Muscle layer of colon (tissue), 2 donors: ENCODE measurements at regions not wholly inside any gene's neighbourhood (a gene's known extent, or its start where the extent isn't known, plus 50 kb on each side); places are given as distances from the start of the nearest gene placed in this dataset.

Experiments
- H3K27ac ChIP-seq: one replicate; pipeline ENCODE4 v1.7.0; 2013; ENCODE audit warnings: low read depth, mild to moderate bottlenecking, low read length, moderate library complexity
- H3K27me3 ChIP-seq, 2 donors: one replicate each; pipeline ENCODE4 v1.7.0; 2013; ENCODE audit warnings: low read length in 2 of 2, mild to moderate bottlenecking in 2 of 2; ENCODE audit not compliant: insufficient read depth in 2 of 2, control insufficient read depth in 1 of 2
- H3K36me3 ChIP-seq: one replicate; pipeline ENCODE4 v1.7.0; 2013; ENCODE audit warnings: mild to moderate bottlenecking, low read length; ENCODE audit not compliant: insufficient read depth
- H3K4me1 ChIP-seq: one replicate; pipeline ENCODE4 v1.7.0; 2013; ENCODE audit warnings: mild to moderate bottlenecking, low read length; ENCODE audit not compliant: insufficient read depth
- H3K4me3 ChIP-seq, 2 donors: one replicate each; pipeline ENCODE4 v1.7.0; 2013; ENCODE audit warnings: low read length in 2 of 2, low read depth in 1 of 2, mild to moderate bottlenecking in 1 of 2, moderate library complexity in 1 of 2
- H3K9ac ChIP-seq: one replicate; pipeline ENCODE4 v1.7.0; 2013; ENCODE audit warnings: low read length
- H3K9me3 ChIP-seq: one replicate; pipeline ENCODE4 v1.7.0; 2013; ENCODE audit warnings: mild to moderate bottlenecking, low read length
- donor health status: abdominal sarcoma.
- donor health status: Adenocarcinoma of cecum.

- H3K27me3 ChIP-seq, result no peaks in the 10 kb centered on the region
- no peaks in the 10 kb centered on the region for H3K4me1 ChIP-seq
- no peak overlapping the region for H3K27ac ChIP-seq
- no peaks in the 10 kb centered on the region for H3K36me3 ChIP-seq
- H3K9ac ChIP-seq, result no peak overlapping the region
- H3K9me3 ChIP-seq, result no peaks in the 10 kb centered on the region
- no peak overlapping the region for H3K4me3 ChIP-seq
These were observed 552.6 kb upstream of the INTU start for GRCh38 chr4:127080141-127080540.

- Histone ChIP-seq H3K9ac (no peak overlapping the region), H3K9me3 (no peaks in the 10 kb centered on the region), H3K27ac (no peak overlapping the region), H3K27me3 (no peaks in the 10 kb centered on the region), H3K4me3 (no peak overlapping the region), H3K36me3 (no peaks in the 10 kb centered on the region), H3K4me1 (no peaks in the 10 kb centered on the region)
These were observed 551.7 kb upstream of the INTU start for GRCh38 chr4:127081041-127081440.

- Histone ChIP-seq H3K9ac (no peak overlapping the region), H3K9me3 (no peaks in the 10 kb centered on the region)
These were observed 549.8 kb upstream of the INTU start for GRCh38 chr4:127082986-127083385.

GRCh38 chr4:127084666-127085065 is 548.1 kb upstream of the INTU start:
- Histone ChIP-seq H3K9me3 (no peaks in the 10 kb centered on the region), H3K9ac (no peak overlapping the region), H3K36me3 (no peaks in the 10 kb centered on the region)

More at GRCh38 chr4:127082986-127083385, 549.8 kb upstream of the INTU start:
- no peak overlapping the region for H3K4me3 ChIP-seq
- H3K4me1 ChIP-seq, result no peaks in the 10 kb centered on the region
- H3K27ac ChIP-seq, result no peak overlapping the region
- H3K27me3 ChIP-seq, result no peaks in the 10 kb centered on the region
- no peaks in the 10 kb centered on the region for H3K36me3 ChIP-seq

GRCh38 chr4:127097061-127097460 is 535.7 kb upstream of the INTU start:
- Histone ChIP-seq H3K27ac (no peak overlapping the region), H3K9ac (no peak overlapping the region), H3K36me3 (no peaks in the 10 kb centered on the region), H3K9me3 (no peaks in the 10 kb centered on the region), H3K4me3 (no peak overlapping the region), H3K27me3 (no peaks in the 10 kb centered on the region), H3K4me1 (no peaks in the 10 kb centered on the region)

More at GRCh38 chr4:127084666-127085065, 548.1 kb upstream of the INTU start:
- Histone ChIP-seq H3K27me3 (no peaks in the 10 kb centered on the region), H3K27ac (no peak overlapping the region), H3K4me1 (no peaks in the 10 kb centered on the region), H3K4me3 (no peak overlapping the region)

GRCh38 chr4:127102361-127102760 is 530.4 kb upstream of the INTU start:
- H3K9ac ChIP-seq, result no peak overlapping the region
- no peaks in the 10 kb centered on the region for H3K9me3 ChIP-seq
- no peaks in the 10 kb centered on the region for H3K27me3 ChIP-seq

GRCh38 chr4:127103681-127104115 is 529.1 kb upstream of the INTU start:
- no peaks in the 10 kb centered on the region for H3K9me3 ChIP-seq
- no peaks in the 10 kb centered on the region for H3K27me3 ChIP-seq
- no peaks in the 10 kb centered on the region for H3K4me1 ChIP-seq
- no peak overlapping the region for H3K27ac ChIP-seq
- no peak overlapping the region for H3K4me3 ChIP-seq
- H3K36me3 ChIP-seq, result no peaks in the 10 kb centered on the region
- H3K9ac ChIP-seq, result no peak overlapping the region

More at GRCh38 chr4:127102361-127102760, 530.4 kb upstream of the INTU start:
- Histone ChIP-seq H3K27ac (no peak overlapping the region), H3K4me1 (no peaks in the 10 kb centered on the region), H3K36me3 (no peaks in the 10 kb centered on the region), H3K4me3 (no peak overlapping the region)

- no peak overlapping the region for H3K27ac ChIP-seq
- H3K9ac ChIP-seq, result no peak overlapping the region
- H3K4me3 ChIP-seq, result no peak overlapping the region
- no peaks in the 10 kb centered on the region for H3K9me3 ChIP-seq
- no peaks in the 10 kb centered on the region for H3K36me3 ChIP-seq
- no peaks in the 10 kb centered on the region for H3K27me3 ChIP-seq
- H3K4me1 ChIP-seq, result no peaks in the 10 kb centered on the region
These were observed 518.9 kb upstream of the INTU start for GRCh38 chr4:127113844-127114362.

- Histone ChIP-seq H3K4me1 (no peaks in the 10 kb centered on the region), H3K27me3 (no peaks in the 10 kb centered on the region), H3K4me3 (no peak overlapping the region), H3K9me3 (no peaks in the 10 kb centered on the region), H3K9ac (no peak overlapping the region), H3K36me3 (no peaks in the 10 kb centered on the region), H3K27ac (no peak overlapping the region)
These were observed 514.1 kb upstream of the INTU start for GRCh38 chr4:127118681-127119080.

GRCh38 chr4:127120441-127121090 is 512.2 kb upstream of the INTU start:
- no peaks in the 10 kb centered on the region for H3K9me3 ChIP-seq
- H3K36me3 ChIP-seq, result no peaks in the 10 kb centered on the region
- no peaks in the 10 kb centered on the region for H3K4me1 ChIP-seq
- no peak overlapping the region for H3K9ac ChIP-seq
- H3K4me3 ChIP-seq, result no peak overlapping the region
- no peak overlapping the region for H3K27ac ChIP-seq
- H3K27me3 ChIP-seq, result no peaks in the 10 kb centered on the region

- Histone ChIP-seq H3K36me3 (no peaks in the 10 kb centered on the region), H3K9ac (no peak overlapping the region), H3K9me3 (no peaks in the 10 kb centered on the region), H3K4me3 (no peak overlapping the region), H3K4me1 (no peaks in the 10 kb centered on the region), H3K27me3 (no peaks in the 10 kb centered on the region), H3K27ac (no peak overlapping the region)
These were observed 507.8 kb upstream of the INTU start for GRCh38 chr4:127124919-127125318.

- H3K9me3 ChIP-seq, result no peaks in the 10 kb centered on the region
- H3K36me3 ChIP-seq, result no peaks in the 10 kb centered on the region
- no peak overlapping the region for H3K27ac ChIP-seq
- no peaks in the 10 kb centered on the region for H3K27me3 ChIP-seq
- H3K9ac ChIP-seq, result no peak overlapping the region
- H3K4me1 ChIP-seq, result no peaks in the 10 kb centered on the region
- H3K4me3 ChIP-seq, result no peak overlapping the region
These were observed 506.0 kb upstream of the INTU start for GRCh38 chr4:127126718-127127117.
